HG03064 (cell line): ENCODE measurements at regions not wholly inside any gene's neighbourhood (a gene's known extent, or its start where the extent isn't known, plus 50 kb on each side); places are given as distances from the start of the nearest gene placed in this dataset.
"Not testable (repeated sequence)": the region's sequence is repeated elsewhere in the genome, so short reads cannot be mapped to it uniquely, and the experiment has no call there.

Experiments used
- ATAC-seq: cut with Tn5 transposase; IDR thresholded peaks from one replicate; pipeline ENCODE4 v1.9.1; 2021; ENCODE audit warnings: low read depth; ENCODE audit not compliant: unreplicated experiment

DNA sequence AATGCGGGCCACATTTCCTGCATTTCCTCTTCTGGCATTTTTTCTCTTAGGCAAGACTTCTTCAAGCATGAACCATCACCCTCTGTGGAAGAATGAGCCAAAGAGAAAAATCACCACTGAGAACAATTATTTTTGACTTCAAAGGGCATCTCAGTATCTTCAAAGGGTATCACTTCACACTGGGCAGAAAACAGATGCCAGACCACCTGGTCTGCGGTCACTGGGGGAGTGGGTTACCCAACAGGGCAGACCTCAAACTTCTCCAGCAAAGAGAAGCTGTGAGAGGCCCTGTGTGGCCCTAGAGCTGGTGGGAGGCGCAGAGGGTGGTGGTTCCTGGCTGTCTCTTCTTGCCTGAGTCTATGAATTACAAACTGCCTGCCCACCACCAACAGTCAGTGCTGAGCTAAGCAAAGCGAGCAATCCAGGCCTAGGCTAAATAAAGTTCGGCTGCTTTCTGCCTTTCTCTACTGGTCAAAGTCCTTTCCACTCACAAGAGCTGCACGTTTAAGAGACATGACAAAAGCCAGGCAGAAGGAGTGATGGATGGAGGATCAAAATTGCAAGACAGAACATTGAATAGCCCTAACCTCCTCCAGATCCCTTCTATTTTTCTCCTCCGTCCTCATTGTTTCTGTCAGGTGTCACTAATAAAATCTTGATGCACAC, 602.7 kb upstream of the CDH5 start:
- no peak for ATAC-seq

DNA sequence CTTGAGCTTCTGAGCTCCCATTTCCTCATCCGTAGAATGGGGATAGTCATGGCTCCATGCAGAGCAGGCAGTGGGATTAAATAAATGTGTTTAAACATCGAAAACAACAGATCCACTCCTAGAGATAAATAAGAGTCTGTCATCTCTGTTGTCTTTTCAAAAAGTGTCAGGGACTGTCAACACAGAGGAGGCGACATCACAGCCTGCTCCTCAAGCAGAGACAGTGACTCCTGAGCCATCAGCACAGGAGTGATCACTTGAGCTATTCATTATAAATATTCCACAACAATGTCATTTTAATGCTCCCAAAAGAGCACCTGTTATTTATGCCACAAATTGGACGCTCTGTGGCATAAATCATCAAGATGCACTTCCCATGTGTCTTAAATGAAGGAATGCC, 605.6 kb upstream of the CDH5 start:
- ATAC-seq: no peak

DNA sequence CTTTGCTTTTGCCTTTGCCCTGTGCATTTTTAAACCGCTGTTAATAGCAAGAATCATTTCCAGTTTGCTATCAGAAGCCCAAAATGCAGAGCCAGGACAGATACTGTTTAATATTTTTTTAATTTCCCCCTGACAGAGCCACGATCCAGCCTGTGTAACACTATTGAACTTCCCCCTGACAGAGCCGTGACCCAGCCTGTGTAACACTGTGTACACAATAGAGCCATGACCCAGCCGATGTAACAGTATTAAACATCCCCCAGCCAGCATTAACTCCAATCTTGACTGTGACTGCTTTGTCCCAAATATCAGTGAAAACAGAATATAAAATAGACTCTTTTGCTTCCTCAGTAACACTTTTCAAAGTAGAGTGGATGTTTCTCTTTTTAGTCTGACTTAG, 607.9 kb upstream of the CDH5 start:
- no peak for ATAC-seq

DNA sequence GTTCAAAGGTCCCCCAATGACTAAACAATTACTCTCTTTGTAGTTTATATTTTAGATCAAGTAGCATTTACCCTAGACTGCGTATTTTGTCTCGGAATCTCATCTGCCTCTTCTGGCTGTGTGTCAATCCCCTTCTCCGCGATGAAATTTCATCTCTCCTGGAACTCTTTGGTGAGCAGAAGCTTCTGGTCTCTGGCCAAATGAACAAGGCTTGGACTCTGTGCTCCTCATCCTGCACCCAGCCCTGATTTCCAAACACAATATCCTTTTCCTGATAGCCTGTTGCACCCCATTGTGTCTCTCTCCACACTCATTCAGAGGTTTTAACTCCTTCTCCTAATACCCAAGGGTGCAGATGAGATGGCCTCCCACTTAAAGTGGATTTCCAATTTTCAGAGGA, 609.4 kb upstream of the CDH5 start:
- no peak for ATAC-seq

DNA sequence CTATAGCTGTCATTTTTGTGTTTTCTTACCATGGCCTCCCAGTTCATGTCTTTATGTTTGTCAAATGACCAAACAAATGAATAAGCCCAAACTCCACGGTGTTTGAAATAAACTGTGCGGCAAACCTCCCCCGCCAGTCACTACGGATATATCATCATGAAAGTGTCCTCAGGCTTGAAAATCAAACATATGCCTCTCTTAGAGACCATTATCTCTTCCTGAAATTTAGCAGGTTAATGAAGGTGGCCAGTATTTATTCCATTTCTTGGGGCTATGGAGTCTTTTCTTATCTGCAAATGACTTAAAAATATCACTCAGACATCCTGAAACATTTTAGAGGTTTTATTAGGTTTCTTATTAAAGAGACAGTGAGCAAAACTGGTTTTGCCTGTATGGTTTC, 610.3 kb upstream of the CDH5 start:
- ATAC-seq: no peak

DNA sequence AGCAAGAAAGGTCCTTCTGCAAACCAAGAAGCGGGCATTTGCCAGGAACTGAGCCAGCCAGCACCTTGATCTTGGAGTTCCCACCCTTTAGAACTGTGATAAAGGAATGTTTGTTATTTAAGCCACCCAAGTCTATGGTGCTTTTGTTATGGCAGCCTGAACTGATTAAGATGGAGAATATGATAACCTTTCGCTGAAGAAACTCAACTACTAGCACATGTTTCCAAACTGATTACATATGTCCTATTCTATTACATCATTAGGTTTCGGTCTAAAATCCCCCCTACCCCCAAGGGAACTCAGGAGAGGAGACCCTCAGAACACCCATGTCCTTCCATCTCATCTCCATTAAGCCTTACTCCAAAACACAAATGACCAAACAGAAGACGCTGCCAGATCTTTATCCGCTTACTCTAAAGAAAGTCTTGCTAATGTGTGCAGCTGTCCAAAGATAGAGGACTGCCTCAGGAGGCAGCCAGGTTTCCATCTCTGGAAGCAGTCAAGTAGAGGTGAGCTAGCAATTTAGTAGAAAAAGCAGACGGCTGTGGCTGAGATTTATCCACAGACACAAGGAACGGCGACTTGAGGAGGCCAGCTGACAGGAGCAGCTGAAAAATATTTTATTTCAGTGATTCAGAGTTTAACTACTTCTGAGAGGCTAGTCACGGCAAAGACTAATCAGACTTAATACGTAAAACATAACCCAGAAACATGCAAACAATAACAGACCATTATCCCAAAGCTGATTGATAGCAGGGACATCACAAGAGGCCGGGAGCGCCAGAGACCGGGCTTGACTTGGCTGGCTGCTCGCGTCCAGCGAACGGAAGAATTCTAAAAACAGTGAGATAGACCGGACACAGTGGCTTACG, 611.4 kb upstream of the CDH5 start:
- ATAC-seq: no peak

DNA sequence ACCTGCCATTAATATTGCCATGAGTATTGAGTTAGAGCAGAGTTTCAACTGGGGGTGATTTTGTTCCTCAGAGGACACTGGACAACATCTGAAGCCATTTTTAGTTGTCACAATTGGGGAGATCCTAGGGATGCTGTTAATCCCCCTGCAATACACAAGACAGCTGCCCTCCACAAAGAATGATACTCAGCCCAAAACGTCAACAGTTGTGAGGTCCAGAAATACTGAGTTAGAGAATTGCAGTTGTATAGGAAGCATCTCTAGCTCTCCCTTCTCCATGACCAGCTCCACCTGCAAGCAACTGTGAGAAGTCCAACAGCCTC, 614.0 kb upstream of the CDH5 start:
- ATAC-seq: no peak

DNA sequence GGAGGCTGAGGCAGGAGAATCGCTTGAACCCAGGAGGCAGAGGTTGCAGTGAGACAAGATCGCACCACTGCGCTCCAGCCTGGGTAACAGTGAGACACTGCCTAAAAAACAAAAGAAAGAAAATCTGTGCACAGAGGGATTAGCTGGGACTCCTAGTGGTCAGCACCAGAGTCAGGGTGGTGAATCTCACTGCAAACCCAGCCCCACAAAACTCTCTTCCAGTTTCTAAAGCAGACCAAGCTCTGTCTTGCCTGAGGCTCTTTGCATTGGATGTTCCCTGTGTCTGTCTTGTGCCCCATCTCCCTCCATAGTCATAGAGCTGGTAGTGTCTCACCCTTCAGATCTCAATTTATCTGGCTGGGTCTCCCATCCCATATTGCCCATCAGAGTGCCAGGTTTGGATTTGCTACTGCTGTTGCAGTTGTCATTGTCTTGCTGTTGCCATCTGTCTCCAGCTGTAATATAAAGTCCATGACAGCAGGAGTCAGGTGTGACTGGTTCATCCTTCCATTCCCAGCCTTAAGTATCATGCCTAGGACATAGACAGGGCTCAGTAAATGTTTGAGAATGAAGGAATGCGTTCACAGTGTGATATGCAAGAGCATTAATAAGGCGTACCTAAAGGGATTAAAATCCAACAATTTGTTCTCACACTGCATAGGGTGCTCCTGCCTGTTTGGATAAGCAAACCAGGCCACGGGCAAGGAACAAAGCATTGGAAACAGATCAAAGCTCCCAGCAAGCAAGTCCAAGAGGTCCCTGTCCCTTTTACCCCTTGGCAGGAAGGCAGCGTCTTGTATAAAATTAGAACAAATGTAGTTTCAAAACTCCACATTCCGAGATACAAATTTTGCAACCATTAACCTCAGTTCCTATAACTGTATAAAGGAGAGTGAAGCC, 614.6 kb upstream of the CDH5 start:
- no peak for ATAC-seq

DNA sequence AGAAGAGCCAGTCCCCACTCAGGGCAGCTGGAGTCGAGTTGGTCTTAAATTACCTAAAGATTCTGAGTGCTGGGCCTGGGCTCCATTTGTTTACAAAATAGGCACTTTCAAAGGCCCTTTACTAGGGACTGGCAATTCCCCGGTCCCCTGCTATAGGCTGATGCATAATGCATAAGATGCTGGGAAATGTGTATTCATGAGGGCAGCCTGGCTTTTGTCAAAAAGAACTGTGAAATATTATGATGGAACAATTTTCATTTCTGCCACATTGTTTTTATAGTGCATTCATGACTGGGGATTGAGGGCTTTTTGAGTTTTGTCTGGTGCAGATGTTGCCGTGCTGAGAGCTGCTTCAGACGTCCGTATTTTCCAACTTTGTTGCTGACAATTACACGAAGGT, 617.0 kb upstream of the CDH5 start:
- ATAC-seq: no peak

DNA sequence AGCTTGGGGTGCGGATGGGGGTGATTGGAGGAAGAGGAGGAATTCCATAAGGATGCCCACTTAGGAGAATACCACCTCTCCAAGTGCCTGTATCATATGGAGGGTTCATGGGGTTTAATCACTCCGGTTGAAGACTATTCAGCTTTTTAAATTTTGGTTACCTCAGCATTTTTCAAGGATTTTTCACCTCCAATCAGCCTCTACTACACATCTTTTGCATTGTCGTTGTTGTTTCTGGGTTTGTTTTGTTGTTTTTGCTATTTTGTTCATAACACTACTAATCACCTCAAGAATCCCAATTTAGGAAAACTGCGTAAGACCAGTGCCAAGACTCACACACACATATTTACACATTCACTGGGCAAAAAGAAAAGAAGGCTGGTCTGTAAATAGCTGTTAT, 619.5 kb upstream of the CDH5 start:
- ATAC-seq: no peak

DNA sequence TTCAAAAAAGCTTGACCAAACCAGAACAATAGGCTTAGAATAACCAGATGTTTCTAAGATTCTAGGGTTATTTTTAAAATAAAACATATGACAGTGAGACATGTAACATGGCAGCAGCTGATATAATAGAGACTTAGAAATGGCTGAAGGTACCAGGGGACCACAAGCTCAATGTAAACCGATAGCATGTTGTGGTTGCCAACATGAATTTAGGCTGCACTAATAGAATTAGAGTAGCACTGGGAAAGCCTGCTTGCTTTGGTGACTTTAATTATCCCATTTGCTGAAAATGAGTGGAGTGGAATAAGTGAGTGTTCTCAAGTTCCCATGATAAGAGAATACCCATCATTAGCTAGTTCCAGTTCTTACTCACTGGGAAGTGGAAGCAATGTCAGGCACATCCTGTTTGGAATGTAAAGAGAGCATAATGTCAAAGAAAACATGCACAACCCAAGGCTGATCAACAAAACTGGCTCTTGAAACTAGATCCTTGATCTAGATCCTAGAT, 621.2 kb upstream of the CDH5 start:
- ATAC-seq: no peak

DNA sequence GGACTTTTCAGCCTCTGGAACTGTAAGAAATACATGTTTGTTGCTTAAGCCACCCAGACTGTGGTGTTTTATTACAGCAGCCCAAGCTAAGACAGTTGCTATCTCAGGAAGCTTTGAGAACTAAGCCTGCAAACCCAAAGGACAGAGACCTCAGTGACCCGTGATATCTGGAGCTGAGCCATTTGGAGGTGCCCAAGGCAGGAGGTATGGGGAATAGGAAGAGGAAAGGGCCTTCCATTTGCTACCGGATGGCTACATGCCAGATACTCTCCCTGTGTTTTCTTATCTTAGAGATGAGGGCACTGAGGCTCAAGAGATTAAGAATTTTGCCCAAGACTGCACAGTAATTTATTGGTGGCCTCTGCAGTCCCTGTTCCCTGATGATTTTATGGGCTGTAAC, 622.1 kb upstream of the CDH5 start:
- no peak for ATAC-seq

DNA sequence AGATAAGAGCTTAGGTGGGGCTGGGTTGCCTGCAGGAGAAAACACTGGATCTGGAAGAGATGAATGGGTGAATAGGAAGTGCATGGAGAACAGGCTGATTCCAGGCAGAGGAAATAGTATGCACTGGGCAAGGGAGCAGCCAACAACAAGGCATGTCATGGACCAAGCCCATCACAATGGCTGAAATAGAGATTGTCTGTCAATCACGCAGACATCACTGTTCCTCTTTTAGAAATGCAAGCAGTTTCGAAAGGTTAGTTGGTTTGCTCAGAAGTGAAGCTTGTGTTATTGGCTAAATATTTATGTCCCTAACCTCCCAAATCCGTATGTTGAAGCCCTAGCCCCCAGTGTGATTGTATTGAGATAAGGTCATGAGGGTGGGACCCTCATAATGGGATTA, 621.7 kb upstream of the CDH11 start:
- ATAC-seq: no peak

DNA sequence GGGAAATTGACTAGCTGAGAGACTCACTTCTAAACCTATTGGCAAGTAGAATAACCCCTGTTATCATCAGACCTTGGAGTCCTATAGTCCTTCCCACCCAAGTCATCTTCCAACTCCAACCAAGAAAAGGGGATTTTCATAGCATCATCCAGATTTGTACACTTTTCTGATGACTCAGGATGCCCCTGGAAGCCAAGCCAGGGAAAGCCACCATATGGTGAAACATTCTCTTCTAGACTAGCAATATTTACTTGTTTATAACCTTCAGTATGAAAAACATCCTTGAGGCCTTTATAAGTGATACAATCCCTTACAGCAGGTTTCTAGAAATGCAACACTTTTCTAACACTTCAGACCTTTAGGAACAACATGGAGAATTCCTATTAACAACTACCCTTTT, 618.8 kb upstream of the CDH11 start:
- ATAC-seq: no peak

DNA sequence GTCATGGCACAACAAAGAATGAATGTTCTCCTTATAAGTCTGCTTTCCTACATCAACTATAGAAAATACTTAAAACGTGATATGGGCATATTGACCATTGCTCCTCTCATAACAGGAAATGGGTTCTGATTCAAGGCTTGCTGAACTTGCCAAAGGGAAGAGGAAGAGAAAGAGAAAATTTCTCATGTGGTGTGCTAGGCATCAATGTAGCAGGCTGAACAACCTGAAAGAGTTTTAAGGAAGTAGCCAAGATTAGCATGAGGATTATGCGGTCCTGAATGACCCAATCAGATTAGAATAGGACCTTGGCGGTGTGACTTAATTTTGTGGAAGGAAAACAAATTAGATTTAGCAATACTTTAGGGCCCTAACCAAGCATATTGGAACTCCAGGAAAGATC, 617.7 kb upstream of the CDH11 start:
- ATAC-seq: no peak

DNA sequence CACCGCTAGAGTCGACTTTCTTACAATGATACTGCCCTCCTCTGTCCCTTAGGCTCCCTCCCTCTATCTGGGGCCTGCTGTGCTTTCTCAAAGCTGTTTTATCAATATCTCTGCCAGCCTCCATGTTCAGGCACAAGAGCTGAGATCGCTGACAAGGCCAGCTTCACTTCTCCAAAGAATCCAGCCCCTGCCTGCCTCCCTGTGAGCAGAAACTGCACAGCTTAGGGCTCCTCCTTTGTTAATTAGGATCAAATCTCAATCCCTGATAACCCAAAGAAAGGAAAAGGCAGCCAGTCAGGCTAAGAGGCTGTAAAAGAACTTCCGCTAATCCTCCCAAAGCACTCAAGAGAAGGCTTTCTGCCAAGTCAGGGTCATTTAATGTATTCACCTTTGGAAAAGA, 616.0 kb upstream of the CDH11 start:
- no peak for ATAC-seq

DNA sequence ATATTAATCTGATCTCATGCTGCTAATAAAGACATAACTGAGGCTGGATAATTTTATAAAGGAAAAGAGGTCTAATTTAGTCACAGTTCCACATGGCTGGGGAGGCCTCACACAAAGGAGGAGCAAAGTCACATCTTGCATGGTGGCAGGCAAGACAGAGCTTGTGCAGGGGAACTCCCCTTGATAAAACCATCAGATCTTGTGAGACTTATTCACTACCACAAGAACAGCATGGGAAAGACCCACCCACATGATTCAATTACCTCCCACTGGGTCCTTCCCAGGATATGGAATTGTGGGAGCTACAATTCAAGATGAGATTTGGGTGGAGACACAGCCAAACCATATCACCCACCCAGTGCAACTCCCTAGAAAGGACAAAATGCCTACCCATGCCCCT, 613.8 kb upstream of the CDH11 start:
- ATAC-seq: not testable (repeated sequence)

DNA sequence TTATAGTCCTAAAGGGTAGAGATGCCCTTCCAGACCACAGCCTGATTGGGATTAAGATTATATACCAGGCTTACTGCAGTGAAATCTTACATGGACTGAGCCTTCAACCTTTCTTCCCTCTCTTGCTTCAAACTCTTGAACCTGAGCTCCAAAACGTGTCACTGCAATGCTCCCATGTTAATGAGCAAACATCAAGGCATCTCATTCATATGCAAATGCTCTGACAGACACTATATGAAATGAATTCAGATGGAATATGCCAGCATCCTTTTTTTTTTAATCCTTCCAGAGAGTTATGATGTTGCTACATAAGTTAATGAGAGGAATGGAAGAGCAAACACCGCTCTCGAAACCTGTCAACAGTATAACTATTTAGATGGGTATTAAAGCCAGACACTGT, 611.9 kb upstream of the CDH11 start:
- no peak for ATAC-seq

DNA sequence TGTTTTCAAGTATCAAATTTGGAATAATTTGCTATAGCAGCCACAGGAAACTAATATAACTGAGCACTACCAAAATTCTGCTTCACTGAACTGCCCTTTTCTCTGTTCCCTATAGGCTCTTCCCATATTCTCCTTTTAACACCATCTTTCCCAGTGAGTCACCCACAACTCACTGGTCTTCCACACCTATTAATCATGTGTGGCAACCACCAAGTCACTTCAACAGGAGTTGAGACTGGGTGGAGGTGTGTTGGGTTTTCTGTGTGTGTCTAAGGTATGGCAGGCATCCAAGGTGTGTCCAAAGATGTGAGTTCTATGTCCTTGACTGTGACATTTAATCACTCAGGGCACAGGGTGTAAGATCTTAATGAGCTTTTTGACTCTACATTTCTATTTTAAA, 610.0 kb upstream of the CDH11 start:
- no peak for ATAC-seq

DNA sequence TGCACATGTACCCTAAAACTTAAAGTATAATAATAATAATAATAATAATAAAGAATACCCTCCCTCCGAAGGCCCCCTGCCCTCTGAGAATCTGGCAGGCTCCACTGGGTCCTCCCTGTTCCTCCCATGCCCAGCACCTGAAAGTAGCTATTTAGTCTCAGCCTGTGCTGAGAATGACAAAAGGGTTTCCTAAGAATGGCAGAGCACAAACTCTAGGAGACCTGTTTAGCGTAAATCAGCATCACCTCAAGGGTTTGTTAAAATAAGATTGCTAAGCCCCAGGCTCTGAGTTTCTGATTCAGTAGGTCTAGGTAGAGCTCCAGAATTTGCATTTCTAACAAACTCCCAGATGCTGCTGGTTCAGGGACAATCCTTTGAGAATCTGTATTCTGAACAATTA, 606.8 kb upstream of the CDH11 start:
- no peak for ATAC-seq

DNA sequence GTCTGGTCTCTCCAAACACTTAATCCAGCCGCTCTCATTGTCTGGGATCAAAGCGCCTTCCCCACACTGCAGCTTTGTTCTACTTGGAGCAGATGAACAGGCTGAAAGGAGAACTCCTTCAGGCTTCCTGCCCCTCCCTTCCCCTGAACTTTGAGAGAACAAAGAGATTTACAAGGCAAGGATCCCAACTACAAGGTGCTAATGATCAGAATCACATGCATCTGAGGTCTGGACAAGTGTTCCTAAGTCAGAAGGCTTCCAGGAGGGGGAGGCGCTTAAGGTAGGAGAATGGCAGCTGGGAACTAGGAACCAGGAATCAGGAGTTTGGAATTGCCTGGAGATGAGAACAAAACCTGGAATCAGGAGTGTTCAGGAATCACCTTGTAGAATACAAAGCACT, 606.3 kb upstream of the CDH11 start:
- ATAC-seq: no peak
